ENCODE measurements at regions not wholly inside any gene's neighbourhood (a gene's known extent, or its start where the extent isn't known, plus 50 kb on each side); places are given as distances from the start of the nearest gene placed in this dataset.

DNA sequence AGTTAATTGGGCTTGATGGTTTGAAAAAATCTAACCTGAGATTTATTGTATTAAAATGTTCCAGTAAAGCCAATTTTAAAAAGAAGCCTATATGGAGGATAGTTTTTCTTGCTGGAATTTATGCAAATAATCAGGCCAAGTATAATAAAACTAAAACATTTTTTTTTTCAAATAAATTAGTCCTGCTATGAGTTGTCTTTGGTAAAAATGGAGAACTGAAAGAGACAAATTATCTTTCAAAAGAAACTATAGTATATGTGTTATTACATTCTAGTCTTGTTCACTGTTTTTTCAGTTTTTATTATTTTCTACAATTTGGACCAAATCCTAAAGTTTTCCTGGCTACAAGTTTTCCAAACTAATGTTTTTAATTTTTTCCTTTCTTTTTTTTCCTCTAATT, 468.9 kb downstream of the UQCRFS1 start:
- TF ChIP-seq TAF1 (IDR thresholded peaks at IDR 0.05; ENCODE audit: low read depth): no peak
- TF ChIP-seq NFIC (IDR thresholded peaks at IDR 0.05): no peak
- TF ChIP-seq EGR1 (IDR thresholded peaks at IDR 0.05): no peak
- TF ChIP-seq YY1 (IDR thresholded peaks at IDR 0.05; ENCODE audit: low read depth): no peak
- no peak for TF ChIP-seq CREB1 (IDR thresholded peaks at IDR 0.05; ENCODE audit: low read depth)
- no peak for TF ChIP-seq TCF12 (IDR thresholded peaks at IDR 0.05; ENCODE audit: low read depth)
- no peak for TF ChIP-seq CEBPB (IDR thresholded peaks at IDR 0.05)
- no peak for TF ChIP-seq ZBTB7A (IDR thresholded peaks at IDR 0.05; ENCODE audit: low read depth)
- no peak for TF ChIP-seq EP300 (IDR thresholded peaks at IDR 0.05; ENCODE audit: borderline replicate concordance)
- TF ChIP-seq FOXM1 (IDR thresholded peaks at IDR 0.05; ENCODE audit: borderline replicate concordance, low read depth): no peak
- no peak for TF ChIP-seq TEAD4 (IDR thresholded peaks at IDR 0.05)
- TF ChIP-seq, protein P1, sequence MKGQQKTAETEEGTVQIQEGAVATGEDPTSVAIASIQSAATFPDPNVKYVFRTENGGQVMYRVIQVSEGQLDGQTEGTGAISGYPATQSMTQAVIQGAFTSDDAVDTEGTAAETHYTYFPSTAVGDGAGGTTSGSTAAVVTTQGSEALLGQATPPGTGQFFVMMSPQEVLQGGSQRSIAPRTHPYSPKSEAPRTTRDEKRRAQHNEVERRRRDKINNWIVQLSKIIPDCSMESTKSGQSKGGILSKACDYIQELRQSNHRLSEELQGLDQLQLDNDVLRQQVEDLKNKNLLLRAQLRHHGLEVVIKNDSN (IDR thresholded peaks at IDR 0.05): no peak

Data from Ishikawa (cell line).